Gastrocnemius medialis (tissue), 4 donors: ENCODE measurements at regions not wholly inside any gene's neighbourhood (a gene's known extent, or its start where the extent isn't known, plus 50 kb on each side); places are given as distances from the start of the nearest gene placed in this dataset.

Experiments
- ATAC-seq, 2 donors: fragments of 150-250 bp; one replicate each; pipeline ENCODE4 v1.9.1; 2016
- DNase-seq, 2 donors: peaks; one replicate each; pipeline ENCODE4 v3.0.0-alpha.2; 2019
- H3K27ac ChIP-seq, 4 donors: fragments of 200-600 bp; sonication (generic); 1 replicate in 1 of 4; 2 replicates in 3 of 4; pipeline ENCODE4 v1.5.1; 2016 to 2018; ENCODE audit warnings: mild to moderate bottlenecking in 2 of 4, moderate library complexity in 1 of 4
- H3K27me3 ChIP-seq, 3 donors: fragments of 200-600 bp; sonication (generic) in 2 of 3; 1 replicate in 1 of 3; 2 replicates in 2 of 3; pipeline versions ENCODE4 v1.5.1 to v1.6.0; 2016 to 2019; ENCODE audit warnings: mild to moderate bottlenecking in 1 of 3, moderate library complexity in 1 of 3
- H3K36me3 ChIP-seq, 2 donors: fragments of 200-600 bp; sonication (generic) in 1 of 2; one replicate each; pipeline ENCODE4 v1.5.1; 2017 to 2018
- H3K4me1 ChIP-seq, 2 donors: fragments of 200-600 bp; sonication (generic) in 1 of 2; one replicate each; pipeline ENCODE4 v1.5.1; 2016 to 2017; ENCODE audit warnings: mild to moderate bottlenecking in 2 of 2
- H3K4me3 ChIP-seq, 4 donors: fragments of 200-600 bp; sonication (generic) in 3 of 4; 1 replicate in 1 of 4; 2 replicates in 3 of 4; pipeline ENCODE4 v1.5.1; 2016 to 2019; ENCODE audit warnings: mild to moderate bottlenecking in 2 of 4
- H3K9me3 ChIP-seq, 3 donors: fragments of 200-600 bp; sonication (generic) in 2 of 3; 1 replicate in 1 of 3; 2 replicates in 2 of 3; pipeline ENCODE4 v1.5.1; 2016 to 2019
- POLR2A ChIP-seq, 2 donors: fragments of 450-650 bp; IDR thresholded peaks; one replicate each; pipeline ENCODE4 v1.6.1; 2017; ENCODE audit warnings: antibody characterized with exemption in 2 of 2, mild to moderate bottlenecking in 2 of 2, moderate library complexity in 2 of 2
- in situ Hi-C, 4 donors: fragments of 200-750 bp; cut with MboI; loops; one replicate each; pipeline versions ENCODE4 v1.15.0 to v1.8.0; 2017; ENCODE audit warnings: low sequenced_read_pairs in 4 of 4
- intact Hi-C: fragments of 100-400 bp; cut with DNase I; formaldehyde crosslinking; loops from one replicate; pipeline ENCODE4 v1.15.1; 2023; ENCODE audit warnings: low total_unique reads
- TF ChIP-seq, protein P1 (sequence below), 5 experiments: fragments of 450-650 bp in 3 of 5; fragments of 200-600 bp in 2 of 5; sonication (generic) in 2 of 5; IDR thresholded peaks in 4 of 5; conservative IDR thresholded peaks in 1 of 5; 1 replicate in 4 of 5; 2 replicates in 1 of 5; pipeline ENCODE4 v1.5.1; 2016 to 2019; ENCODE audit warnings: antibody characterized with exemption in 5 of 5, mild to moderate bottlenecking in 3 of 5, moderate library complexity in 3 of 5

DNA sequence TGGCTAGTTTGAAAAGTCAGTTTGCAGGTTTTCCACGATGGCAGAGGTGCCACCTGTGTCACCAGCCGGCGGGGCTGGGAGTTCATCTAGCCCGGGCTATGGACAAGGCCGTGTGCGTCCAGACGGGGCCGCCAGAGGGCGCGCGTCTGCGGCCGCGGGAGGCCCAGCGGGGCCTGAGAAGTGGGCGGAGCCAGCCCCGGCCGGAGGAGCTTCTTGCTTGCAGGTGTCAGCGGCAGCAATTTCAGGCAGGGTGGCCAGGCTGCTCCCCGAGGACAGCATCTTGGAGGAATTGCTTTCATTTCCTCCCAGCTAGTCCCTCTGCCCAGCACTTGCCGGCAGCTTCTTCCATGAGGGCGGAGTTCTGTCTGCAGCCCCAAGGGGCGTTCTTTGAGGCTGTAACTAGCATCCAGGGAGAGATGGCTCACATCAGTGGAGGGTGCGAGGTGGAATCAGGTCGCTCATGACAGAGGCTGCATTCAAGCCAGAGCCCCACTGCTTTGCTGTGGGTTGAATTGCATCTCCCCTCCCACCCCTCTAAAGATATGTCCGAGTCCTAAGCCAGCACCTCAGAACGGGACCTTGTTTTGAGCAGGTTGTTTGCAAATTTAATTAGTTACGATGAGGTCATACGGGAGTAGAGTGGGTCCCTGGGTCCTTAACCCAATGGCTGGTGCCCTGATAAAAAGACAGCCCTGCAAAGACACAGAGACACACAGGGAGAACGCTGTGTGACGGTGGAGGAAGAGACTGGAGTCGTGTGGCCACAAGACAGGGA lies 85.9 kb upstream of the MKI67 start:
- H3K36me3 ChIP-seq: no peaks in the 10 kb centered on the region
- H3K4me3 ChIP-seq: peak overlapping the region in 2 of 4 donors; percentile 14 to 30
- no peak for TF ChIP-seq POLR2A (IDR thresholded peaks at IDR 0.05)
- TF ChIP-seq, protein P1, sequence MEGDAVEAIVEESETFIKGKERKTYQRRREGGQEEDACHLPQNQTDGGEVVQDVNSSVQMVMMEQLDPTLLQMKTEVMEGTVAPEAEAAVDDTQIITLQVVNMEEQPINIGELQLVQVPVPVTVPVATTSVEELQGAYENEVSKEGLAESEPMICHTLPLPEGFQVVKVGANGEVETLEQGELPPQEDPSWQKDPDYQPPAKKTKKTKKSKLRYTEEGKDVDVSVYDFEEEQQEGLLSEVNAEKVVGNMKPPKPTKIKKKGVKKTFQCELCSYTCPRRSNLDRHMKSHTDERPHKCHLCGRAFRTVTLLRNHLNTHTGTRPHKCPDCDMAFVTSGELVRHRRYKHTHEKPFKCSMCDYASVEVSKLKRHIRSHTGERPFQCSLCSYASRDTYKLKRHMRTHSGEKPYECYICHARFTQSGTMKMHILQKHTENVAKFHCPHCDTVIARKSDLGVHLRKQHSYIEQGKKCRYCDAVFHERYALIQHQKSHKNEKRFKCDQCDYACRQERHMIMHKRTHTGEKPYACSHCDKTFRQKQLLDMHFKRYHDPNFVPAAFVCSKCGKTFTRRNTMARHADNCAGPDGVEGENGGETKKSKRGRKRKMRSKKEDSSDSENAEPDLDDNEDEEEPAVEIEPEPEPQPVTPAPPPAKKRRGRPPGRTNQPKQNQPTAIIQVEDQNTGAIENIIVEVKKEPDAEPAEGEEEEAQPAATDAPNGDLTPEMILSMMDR (IDR thresholded peaks at IDR 0.05 in 4 of 5, conservative IDR thresholded peaks at IDR 0.05 in 1 of 5): peak; percentile 46 to 87 (median 65)
- peak; percentile 31 to 51 for DNase-seq
- peaks cover 0 to 5% of the 10 kb centered on the region in 2 donors for H3K4me1 ChIP-seq
- intact Hi-C loops (no loop called here), in situ Hi-C loops (no loop called here)
- ATAC-seq: peak; percentile 72 to 83
- no peak overlapping the region for H3K27ac ChIP-seq
- no peaks in the 10 kb centered on the region for H3K9me3 ChIP-seq
- peaks cover 0 to 14% (median 5%) of the 10 kb centered on the region in 3 donors for H3K27me3 ChIP-seq

DNA sequence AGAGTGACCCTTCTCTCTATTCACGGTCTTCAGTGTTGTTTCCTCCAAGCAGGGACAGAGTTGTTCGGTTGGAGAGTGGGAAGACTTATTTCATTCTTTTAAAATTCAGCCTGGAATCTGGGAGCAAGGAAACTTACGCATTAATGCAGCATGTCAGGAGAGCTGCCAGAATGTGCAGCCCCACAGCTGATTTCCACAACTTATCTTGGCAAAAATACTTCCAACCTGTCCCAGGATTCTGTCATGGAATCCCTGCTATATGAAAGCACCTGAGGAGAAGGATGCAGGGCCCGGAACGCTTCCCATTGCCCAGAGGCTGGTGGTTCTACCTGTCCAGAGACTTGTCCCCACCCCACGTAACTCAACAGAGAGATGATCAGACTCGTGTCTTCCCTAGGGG lies 86.9 kb upstream of the MKI67 start:
- TF ChIP-seq POLR2A (IDR thresholded peaks at IDR 0.05): no peak
- TF ChIP-seq, protein P1 (IDR thresholded peaks at IDR 0.05 in 4 of 5, conservative IDR thresholded peaks at IDR 0.05 in 1 of 5): no peak
- Histone ChIP-seq H3K4me1 (peaks cover 0 to 5% of the 10 kb centered on the region in 2 donors), H3K36me3 (no peaks in the 10 kb centered on the region), H3K4me3 (no peak overlapping the region), H3K27me3 (peaks cover 0 to 14% (median 5%) of the 10 kb centered on the region in 3 donors), H3K27ac (no peak overlapping the region), H3K9me3 (no peaks in the 10 kb centered on the region)
- intact Hi-C loops: no loop called here
- DNase-seq: no peak
- no peak for ATAC-seq
- in situ Hi-C loops: no loop called here

DNA sequence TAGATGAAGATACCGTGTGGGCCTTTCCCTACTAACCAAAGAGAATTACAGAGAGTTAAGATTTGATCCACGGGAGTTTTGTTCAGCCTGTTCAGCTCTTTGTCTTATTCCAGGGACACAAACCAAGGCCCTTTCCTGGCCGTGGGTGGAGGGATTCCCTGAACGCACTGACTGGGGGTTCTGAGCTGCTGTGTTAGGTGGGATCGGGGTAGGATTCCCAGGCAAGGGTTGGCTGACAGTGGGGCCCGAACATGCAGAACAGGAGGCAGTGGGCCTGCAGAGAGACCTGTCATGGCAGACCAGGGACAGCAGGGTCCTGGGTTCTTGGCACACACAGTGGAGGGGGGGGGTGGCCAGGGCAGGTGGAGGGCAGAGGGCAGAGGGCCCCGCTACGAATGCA lies 89.5 kb upstream of the MKI67 start:
- H3K27me3 ChIP-seq: no peaks in the 10 kb centered on the region
- no peaks in the 10 kb centered on the region for H3K4me1 ChIP-seq
- intact Hi-C loops: no loop called here
- ATAC-seq (no peak), DNase-seq (no peak)
- in situ Hi-C loops: no loop called here
- no peak overlapping the region for H3K4me3 ChIP-seq
- H3K27ac ChIP-seq: no peak overlapping the region
- no peaks in the 10 kb centered on the region for H3K9me3 ChIP-seq
- TF ChIP-seq, protein P1 (IDR thresholded peaks at IDR 0.05 in 4 of 5, conservative IDR thresholded peaks at IDR 0.05 in 1 of 5): no peak
- no peak for TF ChIP-seq POLR2A (IDR thresholded peaks at IDR 0.05)
- H3K36me3 ChIP-seq: no peaks in the 10 kb centered on the region

DNA sequence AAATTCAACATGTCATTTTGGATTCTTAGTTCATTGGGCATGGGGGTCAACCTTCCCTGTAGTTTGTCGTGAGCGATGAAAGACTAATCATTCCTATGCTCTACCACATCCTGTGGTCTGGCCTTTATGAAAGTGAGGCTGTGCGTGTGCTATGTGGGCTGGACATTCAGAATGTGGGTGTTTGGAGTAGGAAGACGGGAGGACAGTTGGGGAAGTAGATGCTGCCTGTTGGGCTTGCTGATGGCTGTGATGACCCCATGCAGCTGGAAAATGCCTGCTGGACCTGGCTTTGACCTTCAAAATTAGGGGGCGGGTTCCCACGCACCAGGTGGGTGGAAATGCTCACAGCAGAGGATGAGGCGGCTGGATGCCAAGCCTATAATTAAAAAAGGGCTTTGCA lies 90.9 kb upstream of the MKI67 start:
- no peaks in the 10 kb centered on the region for H3K9me3 ChIP-seq
- no peaks in the 10 kb centered on the region for H3K4me1 ChIP-seq
- no peak for DNase-seq
- H3K4me3 ChIP-seq: no peak overlapping the region
- no peaks in the 10 kb centered on the region for H3K27me3 ChIP-seq
- intact Hi-C loops: no loop called here
- no peak for TF ChIP-seq POLR2A (IDR thresholded peaks at IDR 0.05)
- TF ChIP-seq, protein P1 (IDR thresholded peaks at IDR 0.05 in 4 of 5, conservative IDR thresholded peaks at IDR 0.05 in 1 of 5): no peak
- H3K36me3 ChIP-seq: no peaks in the 10 kb centered on the region
- H3K27ac ChIP-seq: no peak overlapping the region
- no peak for ATAC-seq
- in situ Hi-C loops: no loop called here
